KG1 (cell line): ENCODE measurements at regions not wholly inside any gene's neighbourhood (a gene's known extent, or its start where the extent isn't known, plus 50 kb on each side); places are given as distances from the start of the nearest gene placed in this dataset.

Experiments used
- DNase-seq: peaks from one replicate; lab custom pipeline; 2025; lab: John Stamatoyannopoulos, UW

- DNase-seq = no peak
Observed at GRCh38 chr9:11931109-11931508, 762.1 kb upstream of the TYRP1 start.

GRCh38 chr9:11931751-11932150, 761.4 kb upstream of the TYRP1 start:
- DNase-seq = no peak

GRCh38 chr9:11933926-11934325, 759.3 kb upstream of the TYRP1 start:
- DNase-seq = no peak

- DNase-seq = no peak
Observed at GRCh38 chr9:11946531-11946930, 746.7 kb upstream of the TYRP1 start.

GRCh38 chr9:11962327-11962726, 730.9 kb upstream of the TYRP1 start:
- DNase-seq = no peak

- no peak for DNase-seq
Observed at GRCh38 chr9:11966786-11967185, 726.4 kb upstream of the TYRP1 start.

GRCh38 chr9:11968631-11969030, 724.6 kb upstream of the TYRP1 start:
- DNase-seq = no peak

DNA sequence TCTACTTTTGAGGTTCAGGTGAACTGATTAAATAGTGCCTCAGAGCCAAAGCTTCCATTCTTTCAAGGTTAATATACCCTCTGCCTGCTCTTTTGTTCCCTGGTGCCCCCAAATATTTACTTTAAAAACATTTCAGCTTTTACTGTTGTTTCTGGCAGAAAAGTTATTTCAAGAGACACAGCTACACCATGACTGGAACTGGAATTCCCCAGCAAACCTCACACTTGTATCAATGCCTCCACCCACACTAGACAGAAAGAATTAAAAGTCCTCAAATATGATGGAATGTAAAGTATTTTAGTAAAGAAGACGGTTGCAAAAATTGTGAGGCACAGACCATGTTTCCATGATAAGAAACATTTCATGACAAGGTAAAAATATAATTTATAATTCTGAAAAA, 720.2 kb upstream of the TYRP1 start:
- no peak for DNase-seq

- no peak for DNase-seq
Observed at GRCh38 chr9:11973511-11973910, 719.7 kb upstream of the TYRP1 start.

- no peak for DNase-seq
Observed at GRCh38 chr9:11992866-11993265, 700.3 kb upstream of the TYRP1 start.

DNA sequence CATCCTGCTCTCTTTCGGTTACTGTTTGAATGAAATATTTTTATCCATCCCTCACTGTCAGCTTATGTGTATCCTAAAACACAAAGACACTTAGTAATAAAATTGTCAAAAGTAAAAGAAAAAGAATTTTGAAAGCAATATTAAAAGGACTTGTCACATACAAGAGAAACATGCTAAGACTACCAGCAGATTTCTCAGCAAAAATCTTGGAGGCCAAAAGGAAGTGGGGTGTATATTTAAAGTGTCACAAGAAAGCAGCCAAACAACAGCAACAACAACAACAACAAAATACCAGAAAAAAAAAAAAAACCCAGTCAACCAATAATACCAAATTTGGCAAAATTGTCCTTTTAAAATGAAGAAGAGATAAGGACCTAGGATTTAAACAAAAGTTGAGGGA, 678.7 kb upstream of the TYRP1 start:
- DNase-seq = no peak

GRCh38 chr9:12054235-12054634, 639.0 kb upstream of the TYRP1 start:
- DNase-seq = no peak

DNA sequence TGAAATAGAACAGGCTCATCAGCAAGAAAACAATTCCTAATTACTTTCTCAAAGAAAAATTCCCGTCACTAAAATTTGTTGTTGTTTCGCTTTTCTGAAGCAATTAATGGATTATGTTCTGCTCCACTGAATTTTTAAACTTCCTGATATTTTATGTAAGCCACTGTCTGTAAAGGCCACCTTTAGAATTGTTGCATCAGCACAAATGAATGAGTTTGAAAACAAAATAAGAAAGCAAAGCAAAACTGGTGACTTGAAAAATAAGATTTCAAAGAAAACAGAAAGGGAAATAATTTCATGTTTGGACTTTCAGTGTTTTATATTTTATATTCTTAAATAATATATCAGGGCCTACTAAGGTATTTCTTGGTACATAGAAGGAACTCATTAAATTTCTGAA, 636.3 kb upstream of the TYRP1 start:
- no peak for DNase-seq

- no peak for DNase-seq
Observed at GRCh38 chr9:12060067-12060466, 633.1 kb upstream of the TYRP1 start.

- no peak for DNase-seq
Observed at GRCh38 chr9:12060811-12061210, 632.4 kb upstream of the TYRP1 start.

- no peak for DNase-seq
Observed at GRCh38 chr9:12065050-12065449, 628.1 kb upstream of the TYRP1 start.

- no peak for DNase-seq
Observed at GRCh38 chr9:12065686-12066085, 627.5 kb upstream of the TYRP1 start.

DNA sequence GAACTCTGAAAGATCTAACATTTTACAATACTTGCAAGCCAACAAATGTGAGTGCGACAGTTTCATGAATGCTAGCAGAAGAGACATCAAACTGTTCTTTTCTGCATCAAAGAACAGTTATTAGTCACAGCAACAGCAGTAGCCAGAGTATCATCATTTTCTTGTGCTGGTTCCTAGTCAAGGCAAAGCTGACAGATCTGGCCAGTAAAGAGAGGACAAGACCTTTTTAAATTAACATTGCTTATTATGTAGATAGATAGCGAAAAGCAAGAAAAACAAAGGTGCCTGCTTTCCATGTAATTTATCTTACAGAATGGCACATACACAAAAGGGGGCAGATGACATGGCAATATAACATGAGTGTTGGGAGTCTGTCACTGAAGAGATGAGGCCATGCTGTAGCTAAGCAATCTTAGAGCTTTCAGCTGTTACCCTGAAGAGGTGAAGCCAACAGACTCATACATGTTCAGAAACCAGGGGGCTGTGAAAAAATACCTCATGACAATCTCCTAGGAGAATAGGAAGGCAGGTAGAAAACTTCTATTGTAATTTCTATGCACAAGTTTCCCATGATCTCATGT, 626.6 kb upstream of the TYRP1 start:
- DNase-seq = no peak

DNA sequence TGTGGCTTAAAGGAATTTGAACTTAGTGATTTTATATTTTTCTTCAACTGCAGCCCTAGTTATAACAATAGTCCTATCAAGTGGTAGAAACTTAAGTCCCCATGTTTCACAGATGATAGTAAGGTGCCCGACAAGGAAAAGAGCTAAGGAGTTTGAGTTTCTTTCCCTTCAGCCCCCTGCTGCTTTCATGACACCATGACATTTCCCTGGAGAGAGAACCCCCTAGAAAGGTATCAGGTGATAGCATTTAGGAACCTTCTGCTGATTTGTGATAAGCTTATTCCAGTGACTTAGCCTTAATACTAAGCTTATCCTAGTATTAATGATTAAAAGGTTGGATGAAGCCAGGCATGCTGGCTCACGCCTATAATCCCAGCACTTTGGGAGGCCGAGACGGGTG, 623.8 kb upstream of the TYRP1 start:
- no peak for DNase-seq

- DNase-seq = no peak
Observed at GRCh38 chr9:12085399-12085798, 607.8 kb upstream of the TYRP1 start.

DNA sequence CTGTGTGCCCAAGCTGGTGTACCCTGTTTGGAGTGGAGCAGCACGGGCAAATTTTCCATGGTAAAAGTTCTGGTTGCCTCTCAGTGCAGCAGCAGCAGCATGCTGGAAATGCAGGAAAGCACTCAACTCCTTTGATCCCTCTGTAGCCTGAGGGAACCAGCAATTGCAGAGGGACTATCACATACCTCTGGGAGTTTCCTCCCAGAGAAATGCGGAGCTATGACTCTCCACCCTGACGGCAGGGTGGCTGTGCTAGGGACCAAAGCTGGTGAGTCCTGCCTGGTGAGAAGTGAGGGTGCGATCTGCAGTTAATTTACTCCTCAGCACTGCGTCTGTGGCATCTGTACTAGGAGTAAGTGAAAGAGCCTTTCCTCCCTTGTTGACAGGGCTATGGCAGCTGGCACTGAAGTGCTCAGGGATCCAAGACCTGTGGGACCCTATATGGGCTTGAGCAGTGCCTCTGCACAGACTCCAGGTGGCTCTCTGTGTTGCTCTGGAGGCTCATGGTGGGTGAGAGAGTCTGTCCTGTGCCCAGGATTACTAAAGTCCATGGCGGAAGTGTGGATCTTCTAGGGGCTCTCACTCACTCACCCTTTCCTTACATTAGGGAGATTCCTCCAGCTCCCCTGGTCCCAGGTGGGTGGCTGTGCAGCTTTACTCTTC, 601.2 kb upstream of the TYRP1 start:
- no peak for DNase-seq

GRCh38 chr9:12094046-12094445, 599.1 kb upstream of the TYRP1 start:
- DNase-seq = no peak

GRCh38 chr9:12095931-12096330, 597.3 kb upstream of the TYRP1 start:
- no peak for DNase-seq

DNA sequence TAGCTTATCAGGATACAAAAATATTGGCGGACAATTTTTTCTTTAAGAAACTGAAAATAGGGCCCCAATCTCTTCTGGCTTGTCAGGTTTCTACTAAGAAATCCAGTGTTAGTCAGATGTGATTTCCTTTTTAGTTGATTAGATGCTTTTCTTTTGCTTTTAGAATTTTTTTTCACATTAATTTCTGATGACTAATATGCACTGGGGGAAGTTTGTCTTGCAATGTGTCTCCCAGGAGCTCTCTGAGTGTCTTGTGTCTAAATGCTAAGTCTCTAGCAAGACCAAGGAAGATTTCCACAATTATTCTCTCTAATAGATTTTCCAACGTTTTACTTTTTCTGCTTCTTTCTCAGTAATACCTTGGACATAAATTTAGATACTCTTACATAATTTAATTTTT, 559.8 kb upstream of the TYRP1 start:
- DNase-seq = no peak
